H1 (cell line): ENCODE measurements at regions not wholly inside any gene's neighbourhood (a gene's known extent, or its start where the extent isn't known, plus 50 kb on each side); places are given as distances from the start of the nearest gene placed in this dataset.

ENCODE experiments used
- ASH2L ChIP-seq: fragments of 200-600, 300-600 bp; sonication (generic); IDR thresholded peaks from one replicate; pipeline ENCODE4 v1.7.1; 2017; ENCODE audit warnings: low read length
- BCL11A ChIP-seq, 2 experiments: IDR thresholded peaks; one replicate each; pipeline ENCODE4 v1.6.1; 2011; ENCODE audit warnings: low read depth in 2 of 2, low read length in 2 of 2, mild to moderate bottlenecking in 2 of 2
- CTCF ChIP-seq, 3 experiments: IDR thresholded peaks; 1 replicate in 2 of 3; 2 replicates in 1 of 3; pipeline versions ENCODE4 v1.5.1 to v1.6.1; 2011; ENCODE audit warnings: low read length in 3 of 3, mild to moderate bottlenecking in 3 of 3, inconsistent platforms in 2 of 3, low read depth in 1 of 3, moderate library complexity in 1 of 3; ENCODE audit not compliant: insufficient read depth in 1 of 3; ENCODE audit errors: control extremely low read depth in 1 of 3
- EP300 ChIP-seq, 2 experiments: IDR thresholded peaks; 1 replicate in 1 of 2; 2 replicates in 1 of 2; pipeline ENCODE4 v1.6.1; 2011 to 2012; ENCODE audit warnings: low read depth in 2 of 2, low read length in 2 of 2, mild to moderate bottlenecking in 2 of 2, borderline replicate concordance in 1 of 2, inconsistent platforms in 1 of 2, moderate library complexity in 1 of 2
- EZH2 ChIP-seq: fragments of 200-600 bp; sonication (generic); IDR thresholded peaks from 2 replicates; pipeline ENCODE4 v1.7.1; 2012; ENCODE audit warnings: low read depth, mild to moderate bottlenecking, moderate library complexity, low read length, inconsistent platforms; ENCODE audit not compliant: severe bottlenecking
- FOSL1 ChIP-seq: IDR thresholded peaks from 2 replicates; pipeline ENCODE4 v1.6.1; 2011; ENCODE audit warnings: mild to moderate bottlenecking, low read depth, low read length, moderate library complexity; ENCODE audit not compliant: insufficient read depth
- JUN ChIP-seq: IDR thresholded peaks from 2 replicates; pipeline ENCODE4 v1.6.1; 2011; ENCODE audit warnings: low read depth, mild to moderate bottlenecking, improper control_type of control experiment, low read length
- MAFK ChIP-seq: IDR thresholded peaks from 2 replicates; pipeline ENCODE4 v1.6.1; 2012; ENCODE audit warnings: low read depth, mild to moderate bottlenecking, improper control_type of control experiment, low read length
- POLR2A ChIP-seq, 2 experiments: IDR thresholded peaks; 1 replicate in 1 of 2; 2 replicates in 1 of 2; pipeline ENCODE4 v1.6.1; 2011; ENCODE audit warnings: low read depth in 2 of 2, low read length in 2 of 2, mild to moderate bottlenecking in 2 of 2; ENCODE audit errors: control extremely low read depth in 1 of 2
- POU5F1 ChIP-seq: IDR thresholded peaks from 2 replicates; pipeline ENCODE4 v1.6.1; 2011; ENCODE audit warnings: low read depth, mild to moderate bottlenecking, low read length, moderate library complexity
- SIX5 ChIP-seq: IDR thresholded peaks from 2 replicates; pipeline ENCODE4 v1.6.1; 2011; ENCODE audit warnings: mild to moderate bottlenecking, low read depth, low read length
- SP1 ChIP-seq: IDR thresholded peaks from 2 replicates; pipeline ENCODE4 v1.6.1; 2011; ENCODE audit warnings: low read depth, low read length
- YY1 ChIP-seq: IDR thresholded peaks from 2 replicates; pipeline ENCODE4 v1.6.1; 2011; ENCODE audit warnings: low read depth, mild to moderate bottlenecking, low read length

GRCh38 chr4:95910749-95911148 is 70.9 kb downstream of the PDHA2 start:
- TF ChIP-seq POU5F1 (no peak), SP1 (no peak), FOSL1 (no peak), POLR2A (IDR thresholded peaks at IDR 0.05; ENCODE audit: control extremely low read depth in 1 of 2, low read depth in 2 of 2, low read length in 2 of 2) (no peak), BCL11A (IDR thresholded peaks at IDR 0.05; ENCODE audit: low read depth in 2 of 2, low read length in 2 of 2) (no peak), MAFK (no peak), CTCF (IDR thresholded peaks at IDR 0.05; ENCODE audit: control extremely low read depth in 1 of 3, insufficient read depth in 1 of 3, low read depth in 1 of 3, low read length in 3 of 3) (no peak), EZH2 (no peak), ASH2L (no peak), JUN (no peak), SIX5 (no peak), EP300 (IDR thresholded peaks at IDR 0.05; ENCODE audit: borderline replicate concordance in 1 of 2, low read depth in 2 of 2, low read length in 2 of 2) (no peak), YY1 (no peak)
